Neural progenitor cell (in vitro differentiated cells): ENCODE measurements at regions not wholly inside any gene's neighbourhood (a gene's known extent, or its start where the extent isn't known, plus 50 kb on each side); places are given as distances from the start of the nearest gene placed in this dataset.

Experiments
- EZH2 ChIP-seq: fragments of 200-600 bp; sonication (generic); IDR thresholded peaks from 2 replicates; pipeline ENCODE4 v1.6.1; 2017; ENCODE audit warnings: antibody characterized with exemption, mild to moderate bottlenecking, moderate library complexity
- TF ChIP-seq, protein P1 (sequence below): fragments of 200-600 bp; sonication (generic); IDR thresholded peaks from 2 replicates; pipeline ENCODE4 v1.5.1; 2017; ENCODE audit warnings: antibody characterized with exemption, mild to moderate bottlenecking

DNA sequence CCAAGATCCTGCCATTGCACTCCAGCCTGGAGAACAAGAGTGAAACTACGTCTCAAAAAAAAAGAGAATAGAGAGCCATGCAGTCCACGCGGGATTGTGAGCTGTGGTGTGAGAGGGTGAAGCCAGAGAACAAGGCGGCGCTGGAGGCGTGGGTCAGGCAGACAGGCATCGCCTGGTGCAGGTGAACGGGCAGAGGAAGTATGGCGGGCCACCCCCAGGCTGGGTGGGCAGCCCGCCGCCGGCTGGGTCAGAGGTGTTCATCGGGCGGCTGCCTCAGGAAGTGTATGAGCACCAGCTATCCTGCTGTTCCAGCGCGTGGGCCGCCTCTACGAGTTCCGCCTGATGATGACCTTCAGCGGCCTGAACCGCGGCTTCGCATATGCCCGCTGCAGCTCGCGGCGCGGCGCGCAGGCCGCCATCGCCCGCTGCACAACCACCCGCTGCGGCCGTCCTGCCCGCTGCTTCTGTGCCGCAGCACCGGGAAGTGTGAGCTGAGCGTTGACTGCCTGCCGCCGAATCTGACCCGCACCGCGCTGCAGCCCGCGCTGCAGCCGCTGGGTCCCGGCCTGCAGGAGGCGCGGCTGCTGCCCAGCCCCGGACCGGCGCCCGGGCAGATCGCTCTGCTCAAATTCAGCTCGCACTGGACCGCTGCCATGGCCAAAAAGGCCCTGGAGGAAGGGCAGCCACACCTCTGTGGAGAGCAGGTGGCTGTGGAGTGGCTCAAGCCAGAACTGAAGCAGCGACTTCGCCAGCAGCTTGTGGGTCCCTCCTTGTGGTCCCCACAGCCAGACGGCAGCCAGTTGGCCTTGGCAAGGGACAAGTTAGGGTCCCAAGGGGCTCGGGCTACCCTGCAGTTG lies 95.5 kb upstream of the PLEKHM1 start:
- TF ChIP-seq, protein P1, sequence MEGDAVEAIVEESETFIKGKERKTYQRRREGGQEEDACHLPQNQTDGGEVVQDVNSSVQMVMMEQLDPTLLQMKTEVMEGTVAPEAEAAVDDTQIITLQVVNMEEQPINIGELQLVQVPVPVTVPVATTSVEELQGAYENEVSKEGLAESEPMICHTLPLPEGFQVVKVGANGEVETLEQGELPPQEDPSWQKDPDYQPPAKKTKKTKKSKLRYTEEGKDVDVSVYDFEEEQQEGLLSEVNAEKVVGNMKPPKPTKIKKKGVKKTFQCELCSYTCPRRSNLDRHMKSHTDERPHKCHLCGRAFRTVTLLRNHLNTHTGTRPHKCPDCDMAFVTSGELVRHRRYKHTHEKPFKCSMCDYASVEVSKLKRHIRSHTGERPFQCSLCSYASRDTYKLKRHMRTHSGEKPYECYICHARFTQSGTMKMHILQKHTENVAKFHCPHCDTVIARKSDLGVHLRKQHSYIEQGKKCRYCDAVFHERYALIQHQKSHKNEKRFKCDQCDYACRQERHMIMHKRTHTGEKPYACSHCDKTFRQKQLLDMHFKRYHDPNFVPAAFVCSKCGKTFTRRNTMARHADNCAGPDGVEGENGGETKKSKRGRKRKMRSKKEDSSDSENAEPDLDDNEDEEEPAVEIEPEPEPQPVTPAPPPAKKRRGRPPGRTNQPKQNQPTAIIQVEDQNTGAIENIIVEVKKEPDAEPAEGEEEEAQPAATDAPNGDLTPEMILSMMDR: peak; percentile 41
- peak; percentile 17 for TF ChIP-seq EZH2
